Sigmoid colon (tissue), 4 donors: ENCODE measurements at regions not wholly inside any gene's neighbourhood (a gene's known extent, or its start where the extent isn't known, plus 50 kb on each side); places are given as distances from the start of the nearest gene placed in this dataset.

Experiments used
- EP300 ChIP-seq, 4 donors: sonication (generic); formaldehyde crosslinking; IDR thresholded peaks; one replicate each; pipeline ENCODE4 v1.6.1; 2017; ENCODE audit warnings: antibody characterized with exemption in 4 of 4
- TF ChIP-seq, protein P1 (sequence below), 4 experiments: fragments of 450-650 bp in 3 of 4; fragments of 200-600 bp in 1 of 4; IDR thresholded peaks; one replicate each; pipeline ENCODE4 v1.5.1; 2016 to 2019; ENCODE audit warnings: antibody characterized with exemption in 4 of 4, mild to moderate bottlenecking in 3 of 4, moderate library complexity in 2 of 4

- TF ChIP-seq, protein P1, sequence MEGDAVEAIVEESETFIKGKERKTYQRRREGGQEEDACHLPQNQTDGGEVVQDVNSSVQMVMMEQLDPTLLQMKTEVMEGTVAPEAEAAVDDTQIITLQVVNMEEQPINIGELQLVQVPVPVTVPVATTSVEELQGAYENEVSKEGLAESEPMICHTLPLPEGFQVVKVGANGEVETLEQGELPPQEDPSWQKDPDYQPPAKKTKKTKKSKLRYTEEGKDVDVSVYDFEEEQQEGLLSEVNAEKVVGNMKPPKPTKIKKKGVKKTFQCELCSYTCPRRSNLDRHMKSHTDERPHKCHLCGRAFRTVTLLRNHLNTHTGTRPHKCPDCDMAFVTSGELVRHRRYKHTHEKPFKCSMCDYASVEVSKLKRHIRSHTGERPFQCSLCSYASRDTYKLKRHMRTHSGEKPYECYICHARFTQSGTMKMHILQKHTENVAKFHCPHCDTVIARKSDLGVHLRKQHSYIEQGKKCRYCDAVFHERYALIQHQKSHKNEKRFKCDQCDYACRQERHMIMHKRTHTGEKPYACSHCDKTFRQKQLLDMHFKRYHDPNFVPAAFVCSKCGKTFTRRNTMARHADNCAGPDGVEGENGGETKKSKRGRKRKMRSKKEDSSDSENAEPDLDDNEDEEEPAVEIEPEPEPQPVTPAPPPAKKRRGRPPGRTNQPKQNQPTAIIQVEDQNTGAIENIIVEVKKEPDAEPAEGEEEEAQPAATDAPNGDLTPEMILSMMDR (IDR thresholded peaks at IDR 0.05), result no peak
- no peak for TF ChIP-seq EP300 (IDR thresholded peaks at IDR 0.05)
Measured at GRCh38 chr17:65355246-65355645, 206.2 kb downstream of the AXIN2 start.
